ENCODE measurements at regions not wholly inside any gene's neighbourhood (a gene's known extent, or its start where the extent isn't known, plus 50 kb on each side); places are given as distances from the start of the nearest gene placed in this dataset.

DNA sequence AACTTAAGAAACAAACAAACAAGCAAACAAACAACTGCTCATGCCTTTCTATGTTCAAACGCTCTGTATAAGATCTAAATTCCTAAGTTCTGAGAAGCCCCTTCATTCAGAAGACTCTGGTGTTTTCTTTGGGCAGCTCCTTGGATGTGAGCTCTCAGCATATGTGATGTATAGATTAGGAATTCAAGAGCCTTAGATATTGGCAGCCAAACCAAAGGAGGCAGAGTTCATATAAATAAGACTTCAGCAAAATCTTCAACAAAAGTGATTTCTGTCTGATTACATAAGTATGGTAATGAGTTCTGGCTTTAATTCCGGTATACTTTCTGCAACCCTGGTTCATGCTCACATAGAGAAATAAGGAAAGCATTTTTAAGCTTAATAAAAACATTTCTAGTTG is 145.6 kb downstream of the DYRK2 start:
- TF ChIP-seq, protein P1, sequence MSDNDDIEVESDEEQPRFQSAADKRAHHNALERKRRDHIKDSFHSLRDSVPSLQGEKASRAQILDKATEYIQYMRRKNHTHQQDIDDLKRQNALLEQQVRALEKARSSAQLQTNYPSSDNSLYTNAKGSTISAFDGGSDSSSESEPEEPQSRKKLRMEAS (IDR thresholded peaks at IDR 0.05; ENCODE audit: low read depth, low read length) = no peak
- TF ChIP-seq, protein P2, sequence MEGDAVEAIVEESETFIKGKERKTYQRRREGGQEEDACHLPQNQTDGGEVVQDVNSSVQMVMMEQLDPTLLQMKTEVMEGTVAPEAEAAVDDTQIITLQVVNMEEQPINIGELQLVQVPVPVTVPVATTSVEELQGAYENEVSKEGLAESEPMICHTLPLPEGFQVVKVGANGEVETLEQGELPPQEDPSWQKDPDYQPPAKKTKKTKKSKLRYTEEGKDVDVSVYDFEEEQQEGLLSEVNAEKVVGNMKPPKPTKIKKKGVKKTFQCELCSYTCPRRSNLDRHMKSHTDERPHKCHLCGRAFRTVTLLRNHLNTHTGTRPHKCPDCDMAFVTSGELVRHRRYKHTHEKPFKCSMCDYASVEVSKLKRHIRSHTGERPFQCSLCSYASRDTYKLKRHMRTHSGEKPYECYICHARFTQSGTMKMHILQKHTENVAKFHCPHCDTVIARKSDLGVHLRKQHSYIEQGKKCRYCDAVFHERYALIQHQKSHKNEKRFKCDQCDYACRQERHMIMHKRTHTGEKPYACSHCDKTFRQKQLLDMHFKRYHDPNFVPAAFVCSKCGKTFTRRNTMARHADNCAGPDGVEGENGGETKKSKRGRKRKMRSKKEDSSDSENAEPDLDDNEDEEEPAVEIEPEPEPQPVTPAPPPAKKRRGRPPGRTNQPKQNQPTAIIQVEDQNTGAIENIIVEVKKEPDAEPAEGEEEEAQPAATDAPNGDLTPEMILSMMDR (IDR thresholded peaks at IDR 0.05; ENCODE audit: low read depth, low read length) = no peak

Data from NB4 (cell line).